ENCODE measurements at regions not wholly inside any gene's neighbourhood (a gene's known extent, or its start where the extent isn't known, plus 50 kb on each side); places are given as distances from the start of the nearest gene placed in this dataset.

DNA sequence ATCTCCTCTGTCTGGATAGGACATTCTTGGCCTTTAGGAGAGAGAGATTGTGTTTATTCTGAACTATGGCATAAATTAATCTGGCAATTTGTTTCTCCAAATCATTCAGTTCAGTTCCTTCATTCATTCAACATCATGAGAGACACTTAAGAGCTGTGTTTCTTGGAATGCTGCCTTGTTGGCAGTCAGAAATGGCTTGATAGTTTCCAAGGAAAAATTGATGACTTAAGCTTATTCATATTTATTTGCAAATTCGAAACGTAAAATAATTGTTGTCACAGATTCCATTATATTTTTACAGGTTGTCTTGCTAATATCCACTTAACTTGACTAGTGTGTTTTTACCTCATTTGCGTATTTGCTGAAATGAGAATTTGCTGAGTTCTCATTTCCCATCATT, 393.0 kb downstream of the C12orf75 start:
- TF ChIP-seq, protein P1, sequence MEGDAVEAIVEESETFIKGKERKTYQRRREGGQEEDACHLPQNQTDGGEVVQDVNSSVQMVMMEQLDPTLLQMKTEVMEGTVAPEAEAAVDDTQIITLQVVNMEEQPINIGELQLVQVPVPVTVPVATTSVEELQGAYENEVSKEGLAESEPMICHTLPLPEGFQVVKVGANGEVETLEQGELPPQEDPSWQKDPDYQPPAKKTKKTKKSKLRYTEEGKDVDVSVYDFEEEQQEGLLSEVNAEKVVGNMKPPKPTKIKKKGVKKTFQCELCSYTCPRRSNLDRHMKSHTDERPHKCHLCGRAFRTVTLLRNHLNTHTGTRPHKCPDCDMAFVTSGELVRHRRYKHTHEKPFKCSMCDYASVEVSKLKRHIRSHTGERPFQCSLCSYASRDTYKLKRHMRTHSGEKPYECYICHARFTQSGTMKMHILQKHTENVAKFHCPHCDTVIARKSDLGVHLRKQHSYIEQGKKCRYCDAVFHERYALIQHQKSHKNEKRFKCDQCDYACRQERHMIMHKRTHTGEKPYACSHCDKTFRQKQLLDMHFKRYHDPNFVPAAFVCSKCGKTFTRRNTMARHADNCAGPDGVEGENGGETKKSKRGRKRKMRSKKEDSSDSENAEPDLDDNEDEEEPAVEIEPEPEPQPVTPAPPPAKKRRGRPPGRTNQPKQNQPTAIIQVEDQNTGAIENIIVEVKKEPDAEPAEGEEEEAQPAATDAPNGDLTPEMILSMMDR (IDR thresholded peaks at IDR 0.05): no peak
- TF ChIP-seq POLR2A (IDR thresholded peaks at IDR 0.05; ENCODE audit: low read depth): no peak

All from esophagus muscularis mucosa (tissue), 3 donors.